ENCODE measurements at regions not wholly inside any gene's neighbourhood (a gene's known extent, or its start where the extent isn't known, plus 50 kb on each side); places are given as distances from the start of the nearest gene placed in this dataset.

DNA sequence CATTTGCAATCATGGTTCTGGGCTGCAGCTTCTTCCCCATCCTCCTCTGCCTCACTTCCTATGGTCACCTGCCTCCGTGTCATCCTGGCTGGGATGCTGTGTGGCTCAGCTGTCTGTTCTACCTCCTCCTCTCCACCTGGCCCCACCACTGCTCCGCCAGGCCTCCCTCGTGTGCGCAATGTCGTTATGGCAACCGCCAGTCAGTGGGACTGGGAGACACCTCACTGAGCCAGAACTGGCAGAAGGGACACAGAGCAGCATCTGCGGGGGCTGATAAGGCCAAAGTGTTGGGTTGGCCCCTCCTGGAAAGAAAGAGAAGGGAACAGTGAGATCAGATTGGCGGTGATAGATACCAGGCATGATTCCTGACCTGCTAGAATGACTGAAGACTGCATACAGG is 527.5 kb downstream of the INHBA start:
- no peak for DNase-seq (ENCODE audit: low spot score)

DNA sequence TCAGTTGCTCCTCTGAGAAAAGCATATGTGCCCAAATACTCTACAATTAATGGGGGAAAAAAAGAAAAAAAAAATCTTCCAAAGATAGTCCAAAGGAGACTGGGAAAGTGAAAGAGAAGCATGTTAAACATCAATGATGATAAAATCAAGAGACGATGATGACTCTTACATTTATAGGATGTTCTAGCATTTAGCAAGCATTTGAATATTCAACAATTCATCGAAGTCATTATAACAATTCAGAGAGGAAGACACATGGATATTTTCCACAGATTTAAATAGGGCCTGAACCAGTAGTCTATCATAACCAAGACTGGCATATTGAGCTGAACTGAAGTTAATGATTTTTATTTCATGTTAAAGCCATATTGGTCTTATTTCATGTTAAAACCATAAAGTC is 528.4 kb downstream of the INHBA start:
- no peak for DNase-seq (ENCODE audit: low spot score)

DNA sequence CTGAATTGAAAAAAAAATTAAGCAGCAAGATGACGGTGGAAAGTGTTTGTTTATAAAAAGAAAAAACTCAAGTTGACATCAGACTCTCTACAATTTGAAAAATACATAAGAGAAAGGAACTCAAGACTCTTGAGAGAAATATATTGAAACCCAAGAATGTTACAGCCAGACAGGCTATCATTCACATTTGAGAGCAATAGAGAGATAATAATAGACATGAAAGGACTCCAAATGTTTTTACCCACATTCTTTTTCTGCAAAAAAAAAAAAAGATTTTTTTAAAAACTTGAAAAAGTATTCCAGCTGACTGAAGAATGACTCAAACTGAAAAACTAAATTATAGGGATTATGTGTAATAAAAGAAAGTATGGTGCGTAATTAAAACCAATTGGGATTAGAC is 532.4 kb downstream of the INHBA start:
- DNase-seq (ENCODE audit: low spot score), result no peak

DNA sequence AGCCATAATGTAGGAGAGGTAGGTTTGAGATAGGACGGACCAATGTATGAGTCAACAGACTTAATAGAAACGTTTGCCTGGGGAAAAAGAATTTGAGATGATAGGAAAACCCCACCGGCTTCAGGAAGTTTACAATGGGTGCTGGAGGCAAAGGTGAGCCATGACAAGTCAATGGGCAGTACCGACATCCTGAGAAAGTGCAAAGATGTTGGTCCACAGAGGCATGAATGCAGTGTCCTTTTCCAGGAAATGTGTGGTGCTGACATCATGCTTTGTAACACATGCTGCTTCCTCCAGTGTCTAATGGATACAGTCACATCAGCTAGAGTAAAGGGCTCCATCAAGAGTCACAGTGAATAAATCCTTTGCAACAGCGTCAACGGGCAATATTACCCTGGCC is 533.6 kb downstream of the INHBA start:
- DNase-seq (ENCODE audit: low spot score), result no peak

DNA sequence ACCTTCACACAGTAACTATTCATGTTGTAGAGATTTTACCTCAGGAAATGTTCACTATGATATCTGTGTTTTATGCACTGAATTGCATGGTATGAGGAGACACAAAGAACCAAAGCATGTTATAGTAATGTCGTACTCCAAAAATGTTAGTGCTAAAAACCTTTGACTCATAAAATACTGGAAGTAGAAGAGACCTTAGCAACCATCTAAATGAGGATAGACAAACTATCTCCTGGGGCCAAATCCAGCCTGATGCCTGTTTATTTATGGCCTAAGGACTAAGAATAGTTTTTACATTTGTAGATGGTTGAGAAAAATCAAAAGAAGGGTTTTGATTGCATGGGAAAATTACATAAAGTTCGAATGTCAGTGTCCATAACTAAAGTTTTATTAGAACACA is 535.1 kb downstream of the INHBA start:
- no peak for DNase-seq (ENCODE audit: low spot score)

DNA sequence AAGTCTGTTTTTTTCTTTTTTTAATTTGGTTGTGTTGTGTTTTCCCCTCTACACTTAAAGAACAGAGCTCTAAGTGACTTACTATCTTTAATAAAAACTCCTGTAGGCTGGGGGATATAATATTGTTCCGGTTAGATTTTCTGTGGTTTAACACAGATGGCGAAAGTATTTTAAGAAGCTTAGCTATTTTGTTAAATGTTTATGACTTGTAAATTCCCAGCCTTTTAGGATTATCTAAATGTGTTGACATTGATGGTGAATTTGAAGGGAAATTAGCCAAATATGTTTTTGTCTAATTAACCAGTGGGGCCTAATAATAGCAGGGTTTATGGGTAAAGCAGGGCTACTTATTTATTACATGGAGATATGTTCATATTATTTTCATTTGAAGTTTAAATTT is 538.5 kb downstream of the INHBA start:
- DNase-seq (ENCODE audit: low spot score), result no peak

DNA sequence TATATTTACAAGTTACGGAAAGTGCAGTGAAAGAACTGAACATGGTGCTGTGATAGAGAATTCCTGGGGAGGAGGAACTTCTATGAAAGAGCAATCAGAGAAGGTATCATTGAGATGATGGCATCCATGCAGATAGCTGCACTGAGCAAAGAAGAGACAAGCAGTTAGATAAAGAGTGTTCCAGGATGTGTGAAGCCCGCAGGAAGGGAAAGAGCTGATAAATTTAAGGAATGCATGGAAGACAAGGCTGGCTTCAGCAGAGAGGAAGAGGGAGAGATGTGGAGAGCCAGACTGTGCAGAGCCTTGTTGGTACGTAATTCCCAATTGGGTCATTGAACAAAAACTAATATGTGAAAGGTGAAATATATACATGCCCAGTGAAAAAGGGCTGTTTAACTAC is 538.9 kb downstream of the INHBA start:
- no peak for DNase-seq (ENCODE audit: low spot score)

DNA sequence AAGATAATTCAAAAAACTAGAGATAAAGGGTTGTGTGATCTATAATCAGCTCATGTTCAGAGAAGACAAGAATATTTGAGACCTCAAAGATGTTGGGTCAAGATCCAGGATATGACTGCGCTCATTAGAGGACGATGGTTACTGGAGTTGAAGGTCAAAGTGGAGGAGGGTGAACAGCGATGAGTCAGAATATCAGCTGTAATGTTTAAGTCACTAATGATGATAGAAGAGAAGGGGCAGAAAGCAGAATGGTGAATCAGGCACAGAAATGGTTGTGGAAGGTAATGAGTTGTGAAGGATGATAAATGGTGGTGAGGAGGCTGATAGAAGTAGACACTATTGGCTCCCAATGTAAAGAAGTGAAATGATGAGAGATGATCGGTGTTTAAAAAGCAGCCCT is 540.3 kb downstream of the INHBA start:
- no peak for DNase-seq (ENCODE audit: low spot score)

DNA sequence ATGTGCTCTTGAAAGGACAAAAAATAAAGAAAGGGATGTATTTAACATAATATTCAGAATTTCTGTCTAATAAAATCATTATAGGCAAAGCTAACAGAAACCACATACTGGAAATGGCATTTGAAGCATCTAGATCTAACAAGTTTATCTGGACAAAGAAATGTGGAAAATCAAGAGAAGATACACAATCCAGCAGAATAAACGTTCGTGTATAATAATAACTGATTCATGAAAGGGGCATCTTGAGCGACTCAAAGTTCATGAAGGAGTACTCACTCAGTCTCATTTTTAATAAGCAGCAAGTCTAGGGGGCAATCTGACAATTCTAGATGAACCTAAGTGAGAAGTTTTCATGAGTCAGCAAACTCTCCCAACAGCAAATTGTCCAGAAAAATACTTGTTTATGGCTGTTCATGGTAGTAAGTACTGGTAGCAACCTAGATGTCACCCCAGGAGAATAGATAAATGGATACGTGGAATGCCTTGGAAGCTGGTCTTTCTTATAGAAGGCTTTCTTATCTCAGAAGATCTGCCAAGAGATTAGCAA is 541.8 kb downstream of the INHBA start:
- no peak for DNase-seq (ENCODE audit: low spot score)

DNA sequence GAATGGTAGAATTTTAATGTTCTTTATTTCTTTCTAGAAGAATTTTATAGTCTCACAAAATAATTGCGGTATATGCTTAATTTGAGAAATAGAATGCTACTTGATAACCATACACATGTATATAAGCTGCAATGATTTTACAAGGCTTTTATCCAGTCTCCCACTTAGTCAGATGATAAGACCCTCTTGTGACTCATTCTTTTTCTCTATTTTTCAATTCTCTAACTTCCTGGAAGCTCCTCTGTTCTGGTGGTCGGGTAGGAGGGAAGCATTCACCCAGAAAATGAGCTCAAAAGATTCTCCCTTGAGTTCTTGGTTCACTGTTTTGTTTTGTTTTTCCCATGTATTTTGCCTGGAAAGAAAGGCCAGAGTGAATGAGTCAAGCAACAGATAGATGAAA is 546.6 kb downstream of the INHBA start:
- no peak for DNase-seq (ENCODE audit: low spot score)

DNA sequence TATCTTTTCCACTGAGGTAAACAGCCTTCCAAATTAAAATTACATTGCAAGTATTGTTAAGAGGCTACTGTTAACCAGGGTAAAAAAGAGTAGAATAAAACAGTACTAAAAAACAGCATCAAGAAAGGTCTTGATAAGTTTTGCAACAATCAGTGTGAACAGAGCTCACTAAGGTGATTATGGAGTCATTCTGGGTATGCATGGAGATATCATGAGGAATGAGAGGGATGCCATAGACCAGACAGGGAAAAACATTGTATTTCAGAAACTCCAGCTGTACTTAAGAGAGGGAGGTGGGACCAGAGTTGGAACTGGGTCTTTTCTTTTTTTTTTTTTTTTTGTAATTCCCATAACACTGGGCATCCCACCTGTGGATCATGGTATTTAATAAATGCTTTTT is 549.6 kb downstream of the INHBA start:
- DNase-seq (ENCODE audit: low spot score), result no peak

DNA sequence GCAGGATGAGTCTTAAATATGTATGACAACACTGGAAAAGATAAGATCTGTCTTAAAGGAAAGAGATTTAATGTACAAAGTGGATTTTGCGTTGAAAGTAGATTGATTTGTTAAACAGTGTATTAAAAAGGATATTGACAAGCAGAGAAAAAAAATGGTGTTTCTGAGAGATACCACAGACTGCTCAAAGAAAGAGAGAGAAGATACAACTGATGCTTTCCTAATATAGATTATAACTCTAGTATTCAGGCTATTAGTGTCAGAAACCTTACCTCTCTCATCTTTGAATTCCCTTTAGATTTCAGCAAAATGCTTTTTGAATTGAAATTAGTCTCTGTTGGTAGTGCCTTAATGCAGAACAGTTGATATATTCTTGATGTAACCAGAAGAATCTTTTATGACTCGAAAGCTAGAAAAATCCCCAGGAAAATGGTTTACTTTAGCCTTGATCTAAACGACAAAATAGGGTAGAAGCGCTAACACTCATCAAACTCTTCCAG is 550.7 kb downstream of the INHBA start:
- no peak for DNase-seq (ENCODE audit: low spot score)

DNA sequence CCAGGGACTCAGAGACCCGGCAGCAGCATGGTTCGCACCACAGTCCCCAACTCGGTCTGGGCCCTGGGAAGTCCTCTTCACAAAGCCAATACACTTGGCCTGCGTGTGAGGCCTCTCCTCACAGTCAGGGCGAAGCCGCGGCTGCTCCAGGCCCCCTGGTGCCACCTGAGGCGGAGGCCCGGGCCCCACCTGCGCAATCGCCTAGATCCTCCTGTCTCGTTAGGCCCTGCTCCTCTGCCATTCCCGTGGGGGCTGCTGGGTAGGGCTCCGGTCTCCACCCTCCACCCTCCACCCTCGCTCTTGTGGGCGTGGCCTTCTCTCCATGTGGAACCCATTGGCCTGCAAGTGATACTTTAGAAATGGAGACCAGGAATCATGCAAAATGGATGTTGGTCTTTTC is 553.3 kb downstream of the INHBA start:
- no peak for DNase-seq (ENCODE audit: low spot score)

DNA sequence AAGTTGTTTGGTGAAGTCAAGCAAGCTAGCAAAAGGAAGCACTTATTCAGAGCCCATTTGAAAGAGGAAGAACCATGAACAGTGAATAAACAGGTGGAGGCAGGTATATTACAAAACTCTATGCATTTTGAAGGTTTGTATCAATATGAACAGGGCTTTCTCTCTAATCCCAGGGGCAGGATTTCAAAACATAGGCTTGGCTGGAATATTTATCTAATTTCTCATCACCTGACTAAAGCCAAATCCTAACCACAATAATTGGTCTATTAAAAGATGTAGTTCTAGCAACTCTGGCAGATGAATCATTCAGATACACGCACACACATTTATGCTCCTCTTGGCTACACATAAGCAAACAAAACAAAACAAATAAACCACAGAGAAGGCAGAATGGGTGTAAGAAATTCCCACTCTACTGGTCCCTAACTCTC is 554.4 kb downstream of the INHBA start:
- DNase-seq (ENCODE audit: low spot score), result no peak

DNA sequence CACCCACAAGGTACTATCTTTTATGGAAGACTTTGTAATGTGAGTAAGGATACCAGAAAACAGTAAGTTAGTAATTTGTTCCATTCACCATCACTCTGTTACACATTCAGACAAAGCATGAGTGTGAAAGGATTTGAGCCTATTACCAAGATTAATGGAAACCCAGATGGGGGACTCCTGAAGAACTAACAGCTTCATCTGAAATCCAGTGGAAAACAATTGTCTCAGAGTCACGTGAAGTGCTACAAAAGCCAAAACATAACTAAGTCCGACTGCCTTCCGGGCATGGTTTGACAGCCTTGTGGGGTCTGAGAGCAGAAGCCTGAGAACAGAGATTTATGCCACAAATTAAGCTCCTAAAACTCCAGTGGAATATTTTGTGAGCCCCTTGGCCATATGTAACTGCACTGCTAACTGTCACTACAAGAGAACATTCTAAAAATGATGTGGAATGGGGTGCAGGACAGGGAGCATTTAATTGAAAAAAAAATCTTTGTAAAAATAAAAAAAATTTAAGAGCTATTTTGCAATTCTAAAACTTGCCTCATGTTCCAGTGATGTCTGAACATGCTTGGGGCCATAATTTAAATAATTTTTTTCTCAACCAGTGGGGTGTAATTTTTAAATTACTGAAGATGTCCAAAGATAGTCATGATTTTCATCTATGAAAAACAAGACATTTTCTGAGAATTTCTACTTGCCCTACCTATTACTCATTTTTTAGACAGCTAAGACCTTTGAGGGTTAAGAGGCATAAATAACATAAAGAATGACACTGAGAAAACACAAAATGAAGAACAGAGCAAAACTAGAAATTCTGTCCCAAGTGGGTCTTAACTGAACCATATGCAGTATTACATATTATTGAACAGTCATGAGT is 555.0 kb downstream of the INHBA start:
- DNase-seq (ENCODE audit: low spot score), result no peak

DNA sequence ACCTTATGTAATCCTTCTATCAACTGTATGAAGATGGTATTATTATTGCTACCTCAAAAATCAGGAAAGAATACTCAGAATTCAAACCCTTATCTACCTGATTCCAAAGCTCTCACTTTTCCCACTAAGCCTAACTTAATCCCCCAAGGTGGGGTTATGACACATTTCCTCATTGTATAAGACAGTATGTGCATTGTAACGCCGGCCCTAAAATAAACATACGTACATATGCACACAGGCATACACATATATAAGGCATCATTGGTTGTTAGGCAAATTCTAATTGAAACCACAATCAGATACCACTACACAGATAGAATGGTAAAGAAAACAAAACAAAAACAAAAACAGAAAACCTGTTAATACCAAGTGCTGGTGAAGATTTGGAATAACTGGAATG is 556.5 kb downstream of the INHBA start:
- no peak for DNase-seq (ENCODE audit: low spot score)

DNA sequence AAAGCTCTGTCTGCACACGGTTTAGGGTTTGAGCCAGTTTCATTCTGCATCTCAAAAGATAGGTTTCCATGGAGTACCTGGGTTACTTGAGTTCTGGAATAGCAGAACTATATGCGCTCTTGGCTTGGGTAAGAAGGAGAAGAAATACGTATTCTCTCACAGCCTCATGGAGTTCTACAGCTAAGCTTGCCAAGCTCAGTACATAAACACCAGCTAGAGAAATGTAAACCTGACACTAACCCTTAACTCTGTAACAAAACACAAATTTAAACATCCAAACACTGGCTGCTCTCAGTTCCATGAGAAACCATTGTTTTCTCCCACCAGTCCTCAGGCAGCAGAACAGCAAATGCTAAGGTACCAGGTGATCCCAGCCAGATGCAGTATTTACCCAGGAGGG is 557.2 kb downstream of the INHBA start:
- DNase-seq (ENCODE audit: low spot score), result no peak

DNA sequence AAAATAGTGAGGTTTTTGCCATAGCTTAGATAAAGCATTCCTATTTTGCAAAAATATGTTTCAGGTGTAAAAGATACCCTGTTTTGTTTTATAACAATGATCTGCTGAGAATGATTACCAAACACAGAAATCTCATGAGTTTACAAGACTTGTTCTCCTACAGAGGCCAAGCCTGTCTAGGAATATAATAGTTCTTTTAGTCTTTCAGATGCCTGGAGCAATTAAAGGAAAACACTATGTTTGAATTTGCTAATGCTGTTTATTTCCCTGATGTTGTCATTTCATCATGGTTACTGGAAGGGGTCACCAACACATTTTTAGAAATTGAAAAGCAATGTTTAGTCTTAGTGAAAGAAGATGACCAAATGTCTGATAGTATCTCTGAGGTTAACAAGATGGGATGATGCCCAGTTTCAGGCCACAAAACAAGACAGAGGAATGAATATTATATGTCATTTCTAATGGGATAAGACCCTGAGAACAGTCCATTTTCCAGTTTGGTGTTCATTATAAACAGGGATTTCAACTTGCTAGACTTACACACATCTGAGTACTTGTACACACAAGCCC is 559.9 kb downstream of the INHBA start:
- no peak for DNase-seq (ENCODE audit: low spot score)

DNA sequence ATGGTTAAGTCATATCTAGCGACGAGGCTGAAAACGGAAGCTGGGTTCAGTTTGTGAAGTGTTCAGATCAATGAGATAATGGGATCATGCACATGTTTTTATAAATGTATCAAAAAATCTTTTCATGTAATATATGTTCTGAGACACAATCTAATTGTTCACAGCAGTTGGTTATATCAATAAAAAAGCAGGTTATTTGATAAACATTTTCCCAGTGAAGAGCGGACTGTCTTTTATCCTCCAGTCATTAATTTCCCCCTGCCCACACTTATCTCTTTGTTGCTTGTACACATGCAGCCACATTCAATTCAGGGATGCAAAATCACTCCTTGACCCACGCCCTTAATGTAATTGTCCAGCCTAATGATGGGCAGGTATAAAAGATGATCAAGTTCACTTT is 563.1 kb downstream of the INHBA start:
- DNase-seq (ENCODE audit: low spot score), result no peak

DNA sequence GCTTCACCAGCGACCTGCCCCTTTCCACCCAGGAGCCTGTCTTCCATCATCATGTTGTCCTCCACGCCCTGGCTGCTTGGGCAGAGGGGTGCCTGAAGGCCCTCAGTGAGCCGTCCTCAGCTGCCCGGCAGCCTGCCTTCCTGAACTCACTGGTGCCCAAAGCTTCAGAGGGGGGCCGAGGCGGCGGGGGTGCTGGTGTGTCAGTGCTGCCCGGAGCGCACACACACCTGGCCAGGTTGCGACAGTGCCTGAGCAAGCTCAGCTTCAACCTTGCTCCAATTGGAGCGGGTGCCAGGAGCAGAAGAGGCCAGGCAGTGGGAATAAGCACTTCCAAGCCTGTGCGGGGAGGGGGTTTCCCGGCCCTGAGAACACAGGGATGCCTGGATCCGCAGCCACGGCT is 566.3 kb downstream of the INHBA start:
- no peak for DNase-seq (ENCODE audit: low spot score)

DNA sequence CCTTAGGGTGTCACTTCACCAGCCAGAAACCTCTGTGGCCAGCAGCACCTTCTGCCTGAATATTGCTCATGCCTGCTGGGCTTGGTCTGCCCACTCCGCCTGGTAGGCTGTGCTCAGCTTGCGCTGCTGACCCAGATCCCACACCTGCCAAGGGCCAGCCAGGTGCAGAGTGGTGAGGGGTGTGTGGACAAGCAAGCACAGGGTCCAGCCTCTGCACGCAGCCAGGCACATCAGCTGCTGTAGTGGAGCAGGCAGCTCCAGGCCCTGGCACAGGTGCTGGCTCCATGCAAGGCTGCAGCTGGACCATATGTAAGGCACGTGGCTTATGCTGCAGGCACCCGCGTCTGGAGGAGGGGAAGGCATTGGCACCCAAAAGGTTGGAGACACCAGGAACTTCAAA is 567.4 kb downstream of the INHBA start:
- DNase-seq (ENCODE audit: low spot score), result no peak

DNA sequence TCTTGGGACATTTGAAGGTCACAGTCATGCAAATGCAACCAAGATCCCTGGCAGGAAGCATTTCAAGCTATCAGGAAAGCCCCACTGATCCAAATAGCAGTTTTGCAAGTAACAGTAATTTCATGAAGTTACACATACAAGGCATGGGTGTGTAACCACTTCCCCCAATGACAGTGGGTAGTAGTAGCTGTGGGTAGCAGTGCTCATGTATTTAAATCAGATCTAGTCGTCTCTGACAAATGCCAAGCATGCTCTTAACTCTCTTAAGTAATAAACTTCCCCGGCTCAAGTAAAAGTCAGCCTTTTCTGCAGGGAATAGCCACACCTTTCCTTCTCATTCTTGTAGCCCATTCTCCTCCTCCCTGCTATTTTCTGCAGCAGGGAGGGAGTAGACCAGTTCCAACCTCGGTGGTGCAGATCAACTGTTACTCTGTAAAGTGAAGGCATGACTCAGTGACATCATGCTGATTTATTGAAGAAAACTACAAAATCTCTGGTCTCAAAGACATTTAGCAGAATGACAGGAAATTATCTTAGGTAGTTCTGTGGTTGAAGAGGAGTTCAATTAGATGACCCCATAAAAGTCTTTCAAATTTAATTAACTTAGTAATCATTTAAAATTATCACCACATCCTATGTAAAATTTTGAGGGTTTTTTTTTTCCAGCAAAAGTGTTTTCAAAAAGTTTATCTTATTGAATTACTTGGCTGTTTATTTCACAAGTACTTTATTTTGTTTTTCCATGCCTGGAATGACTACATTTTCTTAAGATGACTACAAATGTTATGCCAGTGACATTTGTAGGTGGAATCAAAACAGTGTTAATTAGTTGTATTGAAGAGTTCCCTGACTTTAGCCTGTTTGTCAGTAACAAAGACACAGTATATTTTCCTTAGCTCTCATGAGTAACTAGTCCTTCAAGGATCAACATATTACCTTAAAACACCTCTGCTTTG is 568.3 kb downstream of the INHBA start:
- no peak for DNase-seq (ENCODE audit: low spot score)

Data from hematopoietic multipotent progenitor cell treated with erythropoietin and hydrocortisone succinate and interleukin-3 and kit ligand, for 15 days (in vitro differentiated cells).